SU-DHL-6 (cell line): ENCODE measurements at regions not wholly inside any gene's neighbourhood (a gene's known extent, or its start where the extent isn't known, plus 50 kb on each side); places are given as distances from the start of the nearest gene placed in this dataset.

Experiments used
- H2AFZ ChIP-seq: fragments of 200-600 bp; sonication (generic); 2 replicates; pipeline ENCODE4 v1.6.1; 2014; ENCODE audit warnings: low read depth, mild to moderate bottlenecking, moderate library complexity, mixed read lengths, antibody characterized with exemption, low read length; ENCODE audit not compliant: severe bottlenecking
- H3F3A ChIP-seq: fragments of 200-600 bp; shearing (Covaris generic); 2 replicates; pipeline ENCODE4 v1.6.0; 2016; ENCODE audit warnings: antibody characterized with exemption, mild to moderate bottlenecking; ENCODE audit not compliant: insufficient read depth
- H3K27ac ChIP-seq: fragments of 200-600 bp; sonication (generic); 2 replicates; pipeline ENCODE4 v1.5.1; 2016; ENCODE audit warnings: low read depth, mild to moderate bottlenecking, low read length, moderate library complexity, mixed read lengths
- H3K27me3 ChIP-seq: fragments of 200-600 bp; sonication (generic), shearing (Covaris generic); 2 replicates; pipeline ENCODE4 v1.6.0; 2014; ENCODE audit warnings: mild to moderate bottlenecking, low read length
- H3K36me3 ChIP-seq: fragments of 200-600 bp; sonication (generic); 2 replicates; pipeline ENCODE4 v1.6.1; 2014; ENCODE audit warnings: mild to moderate bottlenecking, low read length, mixed read lengths
- H3K4me2 ChIP-seq: fragments of 300-600, 200-600 bp; shearing (Covaris generic), sonication (generic); 2 replicates; pipeline ENCODE4 v1.6.0; 2014; ENCODE audit warnings: low read length, low read depth, mild to moderate bottlenecking; ENCODE audit not compliant: poor library complexity, severe bottlenecking
- H3K4me3 ChIP-seq: fragments of 200-600 bp; sonication (generic); 2 replicates; pipeline ENCODE4 v1.5.1; 2014; ENCODE audit warnings: antibody characterized with exemption, low read length, mild to moderate bottlenecking, mixed read lengths; ENCODE audit not compliant: insufficient read depth, poor library complexity, severe bottlenecking
- H3K79me2 ChIP-seq: fragments of 200-600 bp; sonication (generic); 2 replicates; pipeline ENCODE4 v1.6.1; 2014; ENCODE audit warnings: mild to moderate bottlenecking, low read length, moderate library complexity; ENCODE audit not compliant: insufficient read depth
- H3K9ac ChIP-seq: fragments of 200-600 bp; sonication (generic); 2 replicates; pipeline ENCODE4 v1.7.0; 2014; ENCODE audit warnings: mild to moderate bottlenecking, low read length
- H3K9me2 ChIP-seq: fragments of 200-600 bp; sonication (generic); replicated peaks from 2 replicates; pipeline ENCODE4 v1.6.1; 2014; ENCODE audit warnings: low read length; ENCODE audit not compliant: insufficient read depth
- H3K9me3 ChIP-seq: fragments of 200-600 bp; sonication (generic); 2 replicates; pipeline ENCODE4 v1.6.1; 2014; ENCODE audit warnings: low read length, mixed read lengths; ENCODE audit not compliant: insufficient read depth
- H4K20me1 ChIP-seq: fragments of 200-600 bp; sonication (generic); 2 replicates; pipeline ENCODE4 v1.6.1; 2014; ENCODE audit warnings: low read depth, mild to moderate bottlenecking, antibody characterized with exemption, low read length, moderate library complexity, mixed read lengths
- CTCF ChIP-seq: fragments of 200-600 bp; sonication (generic); IDR thresholded peaks from one replicate; pipeline ENCODE4 v1.5.1; 2017; ENCODE audit warnings: antibody characterized with exemption, mild to moderate bottlenecking, low read length, moderate library complexity; ENCODE audit not compliant: insufficient read depth, poor library complexity, severe bottlenecking
- EZH2phosphoT487 ChIP-seq: fragments of 200-600 bp; sonication (generic), shearing (Covaris generic); conservative IDR thresholded peaks from 2 replicates; pipeline ENCODE4 v1.6.1; 2018; ENCODE audit warnings: mild to moderate bottlenecking, antibody characterized with exemption, low read length, moderate library complexity, mixed read lengths

- no peaks in the 10 kb centered on the region for H3K9me3 ChIP-seq
- H3K4me3 ChIP-seq = no peak overlapping the region
- no peak overlapping the region for H2AFZ ChIP-seq
- H3K36me3 ChIP-seq = no peaks in the 10 kb centered on the region
- no peak overlapping the region for H3K27ac ChIP-seq
- H4K20me1 ChIP-seq = no peaks in the 10 kb centered on the region
- TF ChIP-seq CTCF = no peak
- no peak for TF ChIP-seq EZH2phosphoT487
- H3F3A ChIP-seq = no peaks in the 10 kb centered on the region
- no peaks in the 10 kb centered on the region for H3K27me3 ChIP-seq
- H3K79me2 ChIP-seq = no peaks in the 10 kb centered on the region
- H3K9me2 ChIP-seq = no peaks in the 10 kb centered on the region
- no peak overlapping the region for H3K9ac ChIP-seq
- H3K4me2 ChIP-seq = no peak overlapping the region
These were observed 109.8 kb downstream of the ZIC5 start for GRCh38 chr13:99861771-99862170.

- Histone ChIP-seq H3F3A (no peaks in the 10 kb centered on the region), H3K4me2 (no peak overlapping the region), H3K27me3 (no peaks in the 10 kb centered on the region), H3K79me2 (no peaks in the 10 kb centered on the region), H3K36me3 (no peaks in the 10 kb centered on the region), H3K9ac (no peak overlapping the region), H3K9me3 (no peaks in the 10 kb centered on the region), H3K9me2 (no peaks in the 10 kb centered on the region), H2AFZ (no peak overlapping the region), H4K20me1 (no peaks in the 10 kb centered on the region), H3K27ac (no peak overlapping the region), H3K4me3 (no peak overlapping the region)
- TF ChIP-seq CTCF (no peak), EZH2phosphoT487 (no peak)
These were observed 110.8 kb downstream of the ZIC5 start for GRCh38 chr13:99860745-99861144.

GRCh38 chr13:99859178-99860177 is 112.1 kb downstream of the ZIC5 start:
- no peak overlapping the region for H2AFZ ChIP-seq
- H3K27ac ChIP-seq = no peak overlapping the region
- H3K9me2 ChIP-seq = no peaks in the 10 kb centered on the region
- H3K9me3 ChIP-seq = no peaks in the 10 kb centered on the region
- no peaks in the 10 kb centered on the region for H3F3A ChIP-seq
- no peak for TF ChIP-seq EZH2phosphoT487
- TF ChIP-seq CTCF = no peak
- H4K20me1 ChIP-seq = no peaks in the 10 kb centered on the region
- no peak overlapping the region for H3K9ac ChIP-seq
- no peaks in the 10 kb centered on the region for H3K79me2 ChIP-seq
- H3K4me2 ChIP-seq = no peak overlapping the region
- H3K4me3 ChIP-seq = no peak overlapping the region
- no peaks in the 10 kb centered on the region for H3K36me3 ChIP-seq
- no peaks in the 10 kb centered on the region for H3K27me3 ChIP-seq
